ENCODE measurements at regions not wholly inside any gene's neighbourhood (a gene's known extent, or its start where the extent isn't known, plus 50 kb on each side); places are given as distances from the start of the nearest gene placed in this dataset.

- TF ChIP-seq CTCF (IDR thresholded peaks at IDR 0.05; ENCODE audit: control extremely low read depth in 1 of 3, insufficient read depth in 1 of 3, low read depth in 1 of 3, low read length in 3 of 3) (no peak), USF2 (IDR thresholded peaks at IDR 0.05; ENCODE audit: low read length) (no peak), POLR2A (IDR thresholded peaks at IDR 0.05; ENCODE audit: control extremely low read depth in 1 of 2, low read depth in 2 of 2, low read length in 2 of 2) (no peak)
These were observed 60.6 kb upstream of the CHD6 start for GRCh38 chr20:41678799-41679198.

All from H1 (cell line).